PC-3 (cell line): ENCODE measurements at regions not wholly inside any gene's neighbourhood (a gene's known extent, or its start where the extent isn't known, plus 50 kb on each side); places are given as distances from the start of the nearest gene placed in this dataset.

Source experiments
- EZH2 ChIP-seq: fragments of 300-600 bp; sonication (generic); IDR thresholded peaks from one replicate; pipeline ENCODE4 v1.6.1; 2017; ENCODE audit warnings: antibody characterized with exemption, mild to moderate bottlenecking, low read length; ENCODE audit not compliant: unreplicated experiment
- TF ChIP-seq, protein P1 (sequence below): fragments of 300-600 bp; sonication (generic); conservative IDR thresholded peaks from 2 replicates; pipeline ENCODE4 v1.5.1; 2017; ENCODE audit warnings: antibody characterized with exemption, low read depth, mild to moderate bottlenecking, low read length

DNA sequence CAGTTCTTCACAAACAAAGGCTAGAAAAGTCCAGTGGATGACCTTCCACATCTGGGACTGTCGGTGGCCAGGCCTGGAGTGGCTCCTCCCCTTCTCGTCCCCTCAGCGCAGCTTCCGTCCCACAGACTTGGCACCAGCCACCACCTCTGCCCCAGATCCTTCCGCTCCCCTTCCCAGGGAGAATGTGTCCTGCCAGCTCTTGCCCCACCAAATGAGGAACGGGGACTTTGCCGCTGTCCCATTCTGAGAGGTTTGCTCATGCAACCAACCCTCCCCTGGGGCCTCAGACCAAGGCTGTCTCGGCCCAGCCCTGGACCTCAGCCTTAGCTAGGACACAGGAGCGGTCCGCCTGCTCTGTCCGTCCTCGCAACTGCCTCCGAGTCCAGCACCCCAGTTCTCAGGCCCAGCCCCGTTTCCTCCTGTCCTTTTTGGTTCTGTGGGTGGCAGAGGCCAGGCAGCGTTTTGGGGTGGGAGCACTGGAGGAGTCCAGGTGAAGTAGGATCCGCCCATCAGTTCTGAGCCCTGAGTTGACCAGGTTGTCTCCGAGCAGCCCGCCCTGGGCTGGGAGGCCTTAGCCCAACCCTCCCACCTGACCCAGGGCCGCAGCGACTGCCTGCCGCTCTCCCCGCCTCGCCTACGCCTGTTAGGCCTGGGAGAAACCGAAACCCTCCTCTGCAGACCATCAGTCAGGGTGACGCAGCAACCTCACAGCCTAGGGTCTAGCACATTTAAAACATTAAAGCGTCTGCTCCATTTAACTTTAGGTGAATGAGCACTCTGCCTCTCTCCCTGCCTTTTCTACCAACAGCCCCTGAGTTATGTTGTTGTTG, 284.3 kb downstream of the FOXO1 start:
- TF ChIP-seq, protein P1, sequence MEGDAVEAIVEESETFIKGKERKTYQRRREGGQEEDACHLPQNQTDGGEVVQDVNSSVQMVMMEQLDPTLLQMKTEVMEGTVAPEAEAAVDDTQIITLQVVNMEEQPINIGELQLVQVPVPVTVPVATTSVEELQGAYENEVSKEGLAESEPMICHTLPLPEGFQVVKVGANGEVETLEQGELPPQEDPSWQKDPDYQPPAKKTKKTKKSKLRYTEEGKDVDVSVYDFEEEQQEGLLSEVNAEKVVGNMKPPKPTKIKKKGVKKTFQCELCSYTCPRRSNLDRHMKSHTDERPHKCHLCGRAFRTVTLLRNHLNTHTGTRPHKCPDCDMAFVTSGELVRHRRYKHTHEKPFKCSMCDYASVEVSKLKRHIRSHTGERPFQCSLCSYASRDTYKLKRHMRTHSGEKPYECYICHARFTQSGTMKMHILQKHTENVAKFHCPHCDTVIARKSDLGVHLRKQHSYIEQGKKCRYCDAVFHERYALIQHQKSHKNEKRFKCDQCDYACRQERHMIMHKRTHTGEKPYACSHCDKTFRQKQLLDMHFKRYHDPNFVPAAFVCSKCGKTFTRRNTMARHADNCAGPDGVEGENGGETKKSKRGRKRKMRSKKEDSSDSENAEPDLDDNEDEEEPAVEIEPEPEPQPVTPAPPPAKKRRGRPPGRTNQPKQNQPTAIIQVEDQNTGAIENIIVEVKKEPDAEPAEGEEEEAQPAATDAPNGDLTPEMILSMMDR: no peak
- no peak for TF ChIP-seq EZH2
